ENCODE measurements at regions not wholly inside any gene's neighbourhood (a gene's known extent, or its start where the extent isn't known, plus 50 kb on each side); places are given as distances from the start of the nearest gene placed in this dataset.

DNA sequence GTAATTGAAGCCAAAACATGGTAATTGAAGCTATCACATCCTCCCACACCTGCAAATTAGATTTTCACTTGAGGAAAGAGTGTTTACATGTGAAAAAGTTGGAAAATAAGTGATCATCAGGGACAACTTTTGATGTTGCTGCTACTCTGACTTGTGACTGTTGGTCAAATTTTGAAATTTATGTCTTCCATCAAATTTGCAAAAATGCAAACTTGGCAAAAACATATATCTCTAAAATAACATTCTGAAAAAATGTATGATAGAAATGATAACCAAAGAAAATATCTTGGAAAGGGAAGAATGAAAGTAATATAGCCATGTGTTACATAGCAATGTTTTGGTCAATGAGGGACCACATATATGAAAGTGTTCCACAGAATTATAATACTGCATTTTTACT, 703.9 kb upstream of the SEMA6D start:
- H3K27me3 ChIP-seq, result no peaks in the 10 kb centered on the region
- H3K4me1 ChIP-seq (ENCODE audit: insufficient read depth), result no peaks in the 10 kb centered on the region
- no peaks in the 10 kb centered on the region for H3K36me3 ChIP-seq
- no peaks in the 10 kb centered on the region for H3K9me3 ChIP-seq
- TF ChIP-seq, protein P1, sequence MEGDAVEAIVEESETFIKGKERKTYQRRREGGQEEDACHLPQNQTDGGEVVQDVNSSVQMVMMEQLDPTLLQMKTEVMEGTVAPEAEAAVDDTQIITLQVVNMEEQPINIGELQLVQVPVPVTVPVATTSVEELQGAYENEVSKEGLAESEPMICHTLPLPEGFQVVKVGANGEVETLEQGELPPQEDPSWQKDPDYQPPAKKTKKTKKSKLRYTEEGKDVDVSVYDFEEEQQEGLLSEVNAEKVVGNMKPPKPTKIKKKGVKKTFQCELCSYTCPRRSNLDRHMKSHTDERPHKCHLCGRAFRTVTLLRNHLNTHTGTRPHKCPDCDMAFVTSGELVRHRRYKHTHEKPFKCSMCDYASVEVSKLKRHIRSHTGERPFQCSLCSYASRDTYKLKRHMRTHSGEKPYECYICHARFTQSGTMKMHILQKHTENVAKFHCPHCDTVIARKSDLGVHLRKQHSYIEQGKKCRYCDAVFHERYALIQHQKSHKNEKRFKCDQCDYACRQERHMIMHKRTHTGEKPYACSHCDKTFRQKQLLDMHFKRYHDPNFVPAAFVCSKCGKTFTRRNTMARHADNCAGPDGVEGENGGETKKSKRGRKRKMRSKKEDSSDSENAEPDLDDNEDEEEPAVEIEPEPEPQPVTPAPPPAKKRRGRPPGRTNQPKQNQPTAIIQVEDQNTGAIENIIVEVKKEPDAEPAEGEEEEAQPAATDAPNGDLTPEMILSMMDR (IDR thresholded peaks at IDR 0.05), result no peak
- TF ChIP-seq POLR2A (IDR thresholded peaks at IDR 0.05), result no peak
- H3K27ac ChIP-seq, result no peak overlapping the region
- no peak overlapping the region for H3K4me3 ChIP-seq
- no peak for DNase-seq
- intact Hi-C loops (cut with DNase I), result no loop called here

DNA sequence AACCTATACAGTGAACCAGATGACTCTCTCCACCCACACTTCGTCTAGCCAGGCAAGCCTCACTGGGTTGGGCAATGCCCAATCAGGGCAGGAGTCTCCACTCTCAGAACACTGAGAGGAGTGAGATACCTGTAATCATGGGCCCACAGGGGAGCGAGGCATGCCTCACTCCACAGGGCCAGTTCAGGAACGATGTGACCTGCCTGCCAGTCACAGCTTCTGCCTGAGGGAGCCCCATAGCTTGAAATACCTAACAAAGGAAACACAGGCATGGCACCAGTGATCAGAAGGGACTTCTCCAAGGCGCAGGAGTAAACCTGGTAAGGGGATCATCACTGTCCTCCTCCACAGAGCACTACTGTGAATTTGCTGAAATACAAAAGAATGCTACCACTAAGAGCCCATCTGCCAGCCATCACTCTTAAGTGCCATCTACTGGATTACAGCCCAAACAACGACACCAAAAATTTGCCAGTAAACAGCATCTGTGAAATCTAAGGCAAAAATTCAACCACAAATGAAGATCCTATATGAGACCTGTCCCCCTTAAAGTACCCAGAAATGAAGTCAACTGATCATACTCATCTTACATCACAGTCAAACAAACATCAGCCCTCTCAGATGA, 689.9 kb upstream of the SEMA6D start:
- no peaks in the 10 kb centered on the region for H3K36me3 ChIP-seq
- H3K27ac ChIP-seq, result no peak overlapping the region
- intact Hi-C loops (cut with DNase I), result no loop called here
- no peaks in the 10 kb centered on the region for H3K4me1 ChIP-seq (ENCODE audit: insufficient read depth)
- DNase-seq, result no peak
- WGBS, 3 donors, result 57 to 68% (median 66%) methylated on average over 5 of the region's 5 CpGs
- H3K27me3 ChIP-seq, result no peaks in the 10 kb centered on the region
- TF ChIP-seq EP300 (IDR thresholded peaks at IDR 0.05) (no peak), POLR2A (IDR thresholded peaks at IDR 0.05) (no peak)
- TF ChIP-seq, protein P1 (IDR thresholded peaks at IDR 0.05), result no peak
- H3K4me3 ChIP-seq, result no peak overlapping the region
- no peaks in the 10 kb centered on the region for H3K9me3 ChIP-seq

DNA sequence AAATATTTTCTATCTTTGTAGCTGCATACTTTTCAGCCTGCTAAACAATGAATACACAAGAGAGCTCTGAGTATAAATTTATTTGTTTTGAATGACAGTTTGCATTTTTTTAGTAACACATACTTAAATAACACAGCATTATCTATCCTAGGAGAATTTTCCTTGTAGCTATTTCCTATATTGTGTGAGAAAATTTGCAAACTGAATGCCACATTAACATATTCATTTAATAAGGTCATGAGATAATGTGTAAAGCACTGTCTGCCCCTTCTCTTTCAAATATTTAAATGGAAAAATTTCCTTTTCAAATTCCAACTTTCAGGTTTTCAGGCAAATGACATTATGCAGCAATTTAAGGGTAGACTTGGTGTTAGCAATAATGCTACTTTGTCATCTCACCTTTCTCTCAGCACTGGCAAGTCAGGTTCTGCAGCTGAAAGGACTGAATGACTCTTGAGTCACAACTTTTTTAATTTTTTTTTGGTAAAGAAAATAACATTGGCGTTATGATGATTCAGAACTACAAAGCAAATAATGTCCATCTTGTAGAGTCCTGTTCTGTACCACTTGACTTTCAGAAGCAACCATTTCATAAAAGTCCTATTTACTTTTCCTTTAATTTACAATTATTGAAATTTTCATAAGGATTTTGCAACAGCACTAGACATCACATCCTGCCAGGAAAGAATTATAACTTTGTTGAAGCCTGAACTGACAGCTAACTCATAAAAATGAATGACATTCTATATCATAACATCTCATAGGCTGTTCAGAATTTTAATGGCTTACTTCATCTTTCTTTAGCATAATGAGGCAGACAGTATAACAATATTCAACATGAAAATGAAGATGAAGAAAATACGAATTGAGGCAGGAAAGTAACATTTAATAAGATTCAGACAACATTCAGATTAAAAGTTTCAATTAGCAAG, 681.6 kb upstream of the SEMA6D start:
- 48 to 57% (median 56%) methylated on average over 2 of the region's 2 CpGs for WGBS, 3 donors
- H3K36me3 ChIP-seq, result no peaks in the 10 kb centered on the region
- no peak for TF ChIP-seq EP300 (IDR thresholded peaks at IDR 0.05)
- TF ChIP-seq, protein P1 (IDR thresholded peaks at IDR 0.05), result no peak
- no peak for TF ChIP-seq POLR2A (IDR thresholded peaks at IDR 0.05)
- H3K4me3 ChIP-seq, result no peak overlapping the region
- H3K9me3 ChIP-seq, result no peaks in the 10 kb centered on the region
- no peak for DNase-seq
- H3K4me1 ChIP-seq (ENCODE audit: insufficient read depth), result no peaks in the 10 kb centered on the region
- intact Hi-C loops (cut with DNase I), result no loop called here
- no peaks in the 10 kb centered on the region for H3K27me3 ChIP-seq
- no peak overlapping the region for H3K27ac ChIP-seq

DNA sequence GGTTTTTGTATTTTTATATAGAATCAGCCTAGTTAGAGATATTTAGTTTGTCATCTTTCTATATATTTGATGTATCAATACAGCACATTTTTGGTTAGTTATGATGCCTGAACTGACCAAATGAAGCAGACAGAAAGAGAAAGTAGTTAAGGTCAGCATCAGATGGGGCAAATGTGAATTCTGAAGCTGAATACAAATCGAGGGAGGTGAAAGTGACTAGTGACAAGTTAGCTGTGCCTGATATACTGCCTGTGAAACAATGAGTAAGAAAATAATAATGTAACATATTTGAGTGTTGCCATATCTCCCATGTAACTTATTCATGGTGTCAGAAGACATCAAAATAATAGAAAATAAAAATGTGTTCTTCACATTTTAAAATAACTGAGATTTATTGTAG, 680.3 kb upstream of the SEMA6D start:
- no peaks in the 10 kb centered on the region for H3K27me3 ChIP-seq
- no peaks in the 10 kb centered on the region for H3K4me1 ChIP-seq (ENCODE audit: insufficient read depth)

More for the DNA sequence above, 680.3 kb upstream of the SEMA6D start:
- Histone ChIP-seq H3K36me3 (no peaks in the 10 kb centered on the region), H3K9me3 (no peaks in the 10 kb centered on the region), H3K4me3 (no peak overlapping the region), H3K27ac (no peak overlapping the region)
- intact Hi-C loops (cut with DNase I), result no loop called here
- DNase-seq, result no peak
- 12 to 29% (median 23%) methylated on average over 1 of the region's 1 CpG for WGBS, 3 donors
- TF ChIP-seq, protein P1 (IDR thresholded peaks at IDR 0.05), result no peak
- TF ChIP-seq EP300 (IDR thresholded peaks at IDR 0.05) (no peak), POLR2A (IDR thresholded peaks at IDR 0.05) (no peak)
